ENCODE measurements at regions not wholly inside any gene's neighbourhood (a gene's known extent, or its start where the extent isn't known, plus 50 kb on each side); places are given as distances from the start of the nearest gene placed in this dataset.
A peak's percentile ranks its signal among the peaks of the same experiment; 100 is the strongest.

- Histone ChIP-seq H3K27ac (no peak overlapping the region), H3K4me3 (no peak overlapping the region), H3K4me1 (replicated peaks in 1 of 2) (peaks cover 9 to 13% of the 10 kb centered on the region in 2 donors)
- in situ Hi-C loops (cut with MboI; ENCODE audit: low pct_unique_long_range_greater_than_20kb in 2 of 9, low sequenced_read_pairs in 9 of 9, unreplicated experiment in 9 of 9): no loop called here
- no peak for ATAC-seq (replicated peaks in 6 of 8)
- WGBS, 10 experiments: 40 to 100% (median 79%) methylated on average over 1 to 7 of the region's 8 CpGs; no CpG with 5 or more reads in 3 of the 10 experiments
Observed at GRCh38 chr6:169020821-169021220, 232.8 kb downstream of the THBS2 start.

- peak in 1 of 8 experiments; percentile 42 for ATAC-seq (replicated peaks in 6 of 8)
- H3K27ac ChIP-seq: no peak overlapping the region
- 0 to 93% (median 63%) methylated on average over 1 to 8 of the region's 9 CpGs; no CpG with 5 or more reads in 2 of the 10 experiments for WGBS, 10 experiments
- no peak overlapping the region for H3K4me3 ChIP-seq
- in situ Hi-C loops (cut with MboI; ENCODE audit: low pct_unique_long_range_greater_than_20kb in 2 of 9, low sequenced_read_pairs in 9 of 9, unreplicated experiment in 9 of 9): no loop called here
- H3K4me1 ChIP-seq (replicated peaks in 1 of 2): peaks cover 7 to 11% of the 10 kb centered on the region in 2 donors
Observed at GRCh38 chr6:169019727-169020491, 233.7 kb downstream of the THBS2 start.

GRCh38 chr6:169019111-169019510 lies 234.5 kb downstream of the THBS2 start:
- WGBS, 10 experiments: 36 to 93% (median 63%) methylated on average over 1 to 3 of the region's 3 CpGs
- no peak for ATAC-seq (replicated peaks in 6 of 8)

GRCh38 chr6:169016758-169017157 lies 236.9 kb downstream of the THBS2 start:
- Histone ChIP-seq H3K27ac (no peak overlapping the region), H3K4me1 (replicated peaks in 1 of 2) (peaks cover 7 to 8% of the 10 kb centered on the region in 2 donors), H3K4me3 (no peak overlapping the region)
- no peak for ATAC-seq (replicated peaks in 6 of 8)
- in situ Hi-C loops (cut with MboI; ENCODE audit: low pct_unique_long_range_greater_than_20kb in 2 of 9, low sequenced_read_pairs in 9 of 9, unreplicated experiment in 9 of 9): no loop called here

More at GRCh38 chr6:169019111-169019510, 234.5 kb downstream of the THBS2 start:
- in situ Hi-C loops (cut with MboI; ENCODE audit: low pct_unique_long_range_greater_than_20kb in 2 of 9, low sequenced_read_pairs in 9 of 9, unreplicated experiment in 9 of 9): no loop called here
- no peak overlapping the region for H3K27ac ChIP-seq
- peaks cover 7 to 13% of the 10 kb centered on the region in 2 donors for H3K4me1 ChIP-seq (replicated peaks in 1 of 2)
- no peak overlapping the region for H3K4me3 ChIP-seq

GRCh38 chr6:169014211-169015197 lies 239.1 kb downstream of the THBS2 start:
- 0 to 100% (median 56%) methylated on average over 1 to 5 of the region's 5 CpGs for WGBS, 10 experiments
- in situ Hi-C loops (cut with MboI; ENCODE audit: low pct_unique_long_range_greater_than_20kb in 2 of 9, low sequenced_read_pairs in 9 of 9, unreplicated experiment in 9 of 9): no loop called here
- Histone ChIP-seq H3K4me1 (replicated peaks in 1 of 2) (peaks cover 7 to 8% of the 10 kb centered on the region in 2 donors), H3K4me3 (no peak overlapping the region), H3K27ac (no peak overlapping the region)
- ATAC-seq (replicated peaks in 6 of 8): peak in 5 of 8 experiments; percentile 48 to 83 (median 74)

GRCh38 chr6:169009628-169010027 lies 244.0 kb downstream of the THBS2 start:
- WGBS, 10 experiments: 0 to 90% (median 69%) methylated on average over 2 to 3 of the region's 3 CpGs
- peaks cover 5 to 10% of the 10 kb centered on the region in 2 donors for H3K4me1 ChIP-seq (replicated peaks in 1 of 2)
- in situ Hi-C loops (cut with MboI; ENCODE audit: low pct_unique_long_range_greater_than_20kb in 2 of 9, low sequenced_read_pairs in 9 of 9, unreplicated experiment in 9 of 9): no loop called here
- ATAC-seq (replicated peaks in 6 of 8): peak in 1 of 8 experiments; percentile 65
- no peak overlapping the region for H3K27ac ChIP-seq
- no peak overlapping the region for H3K4me3 ChIP-seq

GRCh38 chr6:169008641-169009257 lies 244.9 kb downstream of the THBS2 start:
- peak in 7 of 8 experiments; percentile 35 to 71 (median 54) for ATAC-seq (replicated peaks in 6 of 8)
- in situ Hi-C loops (cut with MboI; ENCODE audit: low pct_unique_long_range_greater_than_20kb in 2 of 9, low sequenced_read_pairs in 9 of 9, unreplicated experiment in 9 of 9): no loop called here
- WGBS, 10 experiments: 0 to 100% (median 73%) methylated on average over 1 to 3 of the region's 4 CpGs; no CpG with 5 or more reads in 1 of the 10 experiments
- Histone ChIP-seq H3K27ac (no peak overlapping the region), H3K4me3 (no peak overlapping the region), H3K4me1 (replicated peaks in 1 of 2) (peaks cover 5 to 10% of the 10 kb centered on the region in 2 donors)

- Histone ChIP-seq H3K4me3 (no peak overlapping the region), H3K4me1 (replicated peaks in 1 of 2) (peaks cover 5 to 10% of the 10 kb centered on the region in 2 donors), H3K27ac (no peak overlapping the region)
- ATAC-seq (replicated peaks in 6 of 8): no peak
- WGBS, 10 experiments: 78 to 100% (median 89%) methylated on average over 1 to 8 of the region's 8 CpGs
- in situ Hi-C loops (cut with MboI; ENCODE audit: low pct_unique_long_range_greater_than_20kb in 2 of 9, low sequenced_read_pairs in 9 of 9, unreplicated experiment in 9 of 9): no loop called here
Observed at GRCh38 chr6:169005166-169005565, 248.5 kb downstream of the THBS2 start.

- Histone ChIP-seq H3K4me1 (replicated peaks in 1 of 2) (no peaks in the 10 kb centered on the region), H3K27ac (no peak overlapping the region), H3K4me3 (no peak overlapping the region)
- in situ Hi-C loops (cut with MboI; ENCODE audit: low pct_unique_long_range_greater_than_20kb in 2 of 9, low sequenced_read_pairs in 9 of 9, unreplicated experiment in 9 of 9): no loop called here
- ATAC-seq (replicated peaks in 6 of 8): no peak
- 60 to 100% (median 94%) methylated on average over 1 to 11 of the region's 15 CpGs; no CpG with 5 or more reads in 3 of the 10 experiments for WGBS, 10 experiments
Observed at GRCh38 chr6:169000022-169000421, 253.6 kb downstream of the THBS2 start.

- in situ Hi-C loops (cut with MboI; ENCODE audit: low pct_unique_long_range_greater_than_20kb in 2 of 9, low sequenced_read_pairs in 9 of 9, unreplicated experiment in 9 of 9): no loop called here
- ATAC-seq (replicated peaks in 6 of 8): no peak
- H3K27ac ChIP-seq: no peak overlapping the region
- no peak overlapping the region for H3K4me3 ChIP-seq
- WGBS, 10 experiments: 74 to 94% (median 89%) methylated on average over 6 to 13 of the region's 13 CpGs; no CpG with 5 or more reads in 1 of the 10 experiments
- no peaks in the 10 kb centered on the region for H3K4me1 ChIP-seq (replicated peaks in 1 of 2)
Observed at GRCh38 chr6:168999392-168999791, 254.3 kb downstream of the THBS2 start.

- Histone ChIP-seq H3K27ac (no peak overlapping the region), H3K4me3 (no peak overlapping the region), H3K4me1 (replicated peaks in 1 of 2) (peaks cover 0 to 9% of the 10 kb centered on the region in 2 donors)
- in situ Hi-C loops (cut with MboI; ENCODE audit: low pct_unique_long_range_greater_than_20kb in 2 of 9, low sequenced_read_pairs in 9 of 9, unreplicated experiment in 9 of 9): no loop called here
- no peak for ATAC-seq (replicated peaks in 6 of 8)
- WGBS, 10 experiments: 17 to 100% (median 67%) methylated on average over 1 to 8 of the region's 9 CpGs; no CpG with 5 or more reads in 4 of the 10 experiments
Observed at GRCh38 chr6:168996356-168996625, 257.4 kb downstream of the THBS2 start.

- Histone ChIP-seq H3K4me3 (no peak overlapping the region), H3K4me1 (replicated peaks in 1 of 2) (peaks cover 0 to 9% of the 10 kb centered on the region in 2 donors), H3K27ac (no peak overlapping the region)
- ATAC-seq (replicated peaks in 6 of 8): no peak
- in situ Hi-C loops (cut with MboI; ENCODE audit: low pct_unique_long_range_greater_than_20kb in 2 of 9, low sequenced_read_pairs in 9 of 9, unreplicated experiment in 9 of 9): no loop called here
- WGBS, 10 experiments: 21 to 93% (median 72%) methylated on average over 5 to 13 of the region's 29 CpGs; no CpG with 5 or more reads in 4 of the 10 experiments
Observed at GRCh38 chr6:168995526-168996355, 257.9 kb downstream of the THBS2 start.

Measured in motor neuron (in vitro differentiated cells).